ENCODE measurements at regions not wholly inside any gene's neighbourhood (a gene's known extent, or its start where the extent isn't known, plus 50 kb on each side); places are given as distances from the start of the nearest gene placed in this dataset.

DNA sequence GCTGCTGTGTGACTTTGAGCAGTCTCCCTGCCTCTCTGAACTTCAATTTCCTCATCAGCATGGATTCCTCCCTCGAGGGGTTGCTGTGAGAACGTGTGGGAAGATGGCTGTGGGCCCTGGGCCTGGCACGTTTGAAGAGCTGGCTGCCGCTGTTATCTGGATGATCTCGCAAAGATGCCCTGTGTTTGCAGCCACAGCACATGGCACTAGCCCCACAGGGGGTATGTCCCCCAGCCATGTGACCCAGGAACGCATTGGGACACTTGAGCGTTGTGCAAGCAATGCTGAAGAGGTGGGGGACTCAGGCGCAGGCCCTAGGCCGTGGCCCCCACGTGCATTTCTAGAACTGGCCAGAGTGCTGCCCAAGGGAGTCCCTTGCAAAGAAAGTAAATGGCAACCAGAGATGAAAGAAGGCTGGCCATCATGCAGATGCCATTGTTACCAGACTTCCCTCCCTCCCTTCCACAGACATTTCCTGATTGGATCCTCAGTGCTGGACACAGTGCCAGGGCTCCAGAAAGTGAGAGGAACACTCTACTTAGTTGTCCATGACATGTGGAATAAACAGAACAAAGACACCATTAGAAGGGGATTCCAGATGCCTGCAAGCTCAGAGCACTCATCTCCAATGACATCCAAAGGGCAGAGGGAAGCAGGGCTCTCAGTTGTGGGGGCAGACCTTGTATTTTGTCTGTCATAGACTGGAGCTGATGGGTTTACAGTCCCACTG lies 65.1 kb upstream of the NEURL1B start:
- no peak for TF ChIP-seq CTCF (IDR thresholded peaks at IDR 0.05)
- no peak for TF ChIP-seq POLR2A (IDR thresholded peaks at IDR 0.05)
